ENCODE measurements at regions not wholly inside any gene's neighbourhood (a gene's known extent, or its start where the extent isn't known, plus 50 kb on each side); places are given as distances from the start of the nearest gene placed in this dataset.
"Not testable (repeated sequence)": the region's sequence is repeated elsewhere in the genome, so short reads cannot be mapped to it uniquely, and the experiment has no call there.

GRCh38 chr1:72371259-72372035 is 89.1 kb upstream of the NEGR1 start:
- ChIA-PET CTCF (no interaction called here), POLR2A (no interaction called here)
- no peak for TF ChIP-seq CTCF (IDR thresholded peaks at IDR 0.05; ENCODE audit: control extremely low read depth, extremely low read depth, low read depth, missing control alignments)
- no peak for DNase-seq (ENCODE audit: extremely low spot score)

GRCh38 chr1:72370836-72371235 is 88.5 kb upstream of the NEGR1 start:
- CTCF ChIA-PET; POLR2A ChIA-PET; DNase-seq (ENCODE audit: extremely low spot score): not testable (repeated sequence)

DNA sequence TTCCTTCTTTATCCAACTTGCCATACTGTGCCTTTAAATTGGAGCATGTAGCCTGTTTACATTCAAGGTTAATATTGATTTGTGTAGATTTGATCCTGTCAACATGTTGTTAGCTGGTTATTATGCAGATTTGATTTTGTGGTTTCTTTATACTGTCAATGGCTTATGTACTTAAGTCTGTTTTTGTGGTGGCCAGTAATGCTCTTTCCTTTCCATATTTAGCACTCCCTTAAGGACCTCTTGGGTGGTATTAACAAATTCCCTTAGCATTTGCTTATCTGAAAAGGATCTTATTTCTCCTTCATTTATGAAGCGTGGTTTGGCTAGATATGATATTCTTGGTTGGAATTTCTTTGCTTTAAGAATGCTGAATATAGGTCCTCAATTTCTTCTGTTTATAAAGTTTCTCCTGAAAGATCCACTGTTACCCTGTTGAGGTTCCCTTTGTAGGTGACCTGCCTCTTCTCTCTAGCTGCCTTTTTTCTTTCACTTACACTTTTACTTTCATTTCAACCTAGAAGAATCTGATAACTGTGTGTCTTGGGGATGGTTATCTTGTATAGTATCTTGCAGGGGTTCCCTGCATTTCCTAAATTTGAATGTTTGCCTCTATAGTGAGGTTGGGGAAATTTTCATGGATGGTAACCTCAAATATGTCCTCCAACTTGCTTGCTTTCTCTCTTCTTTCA is 86.9 kb upstream of the NEGR1 start:
- POLR2A ChIA-PET: no interaction called here
- no peak for TF ChIP-seq CTCF (IDR thresholded peaks at IDR 0.05; ENCODE audit: control extremely low read depth, extremely low read depth, low read depth, missing control alignments)
- no peak for DNase-seq (ENCODE audit: extremely low spot score)
- CTCF ChIA-PET: no interaction called here

GRCh38 chr1:72366466-72366865 is 84.1 kb upstream of the NEGR1 start:
- no peak for DNase-seq (ENCODE audit: extremely low spot score)
- POLR2A ChIA-PET: no interaction called here
- CTCF ChIA-PET: no interaction called here
- no peak for TF ChIP-seq CTCF (IDR thresholded peaks at IDR 0.05; ENCODE audit: control extremely low read depth, extremely low read depth, low read depth, missing control alignments)

GRCh38 chr1:72365693-72366092 is 83.4 kb upstream of the NEGR1 start:
- CTCF ChIA-PET: no interaction called here
- DNase-seq (ENCODE audit: extremely low spot score): no peak
- no peak for TF ChIP-seq CTCF (IDR thresholded peaks at IDR 0.05; ENCODE audit: control extremely low read depth, extremely low read depth, low read depth, missing control alignments)
- POLR2A ChIA-PET: no interaction called here

DNA sequence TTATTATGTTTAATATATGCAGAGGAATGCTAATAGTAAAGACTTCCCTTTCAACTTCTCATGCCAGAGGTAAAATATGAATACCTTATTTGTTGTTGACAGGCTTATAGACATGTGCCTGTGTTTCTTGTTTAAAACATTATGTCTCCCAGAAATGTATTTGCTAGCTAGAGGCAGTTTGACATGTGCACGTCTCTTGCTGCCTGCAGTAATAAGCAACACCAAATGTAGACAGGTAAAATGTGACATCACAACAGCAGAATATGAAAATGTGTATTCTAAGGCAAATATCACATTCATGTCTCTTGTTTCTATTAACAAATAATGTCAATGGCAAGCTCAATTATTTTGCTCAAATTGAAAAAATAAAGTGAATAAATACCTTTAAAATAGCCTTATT is 80.2 kb upstream of the NEGR1 start:
- CTCF ChIA-PET: no interaction called here
- POLR2A ChIA-PET: no interaction called here
- TF ChIP-seq CTCF (IDR thresholded peaks at IDR 0.05; ENCODE audit: control extremely low read depth, extremely low read depth, low read depth, missing control alignments): no peak
- no peak for DNase-seq (ENCODE audit: extremely low spot score)

GRCh38 chr1:72357411-72357810 is 75.1 kb upstream of the NEGR1 start:
- no peak for DNase-seq (ENCODE audit: extremely low spot score)
- CTCF ChIA-PET: no interaction called here
- POLR2A ChIA-PET: no interaction called here
- TF ChIP-seq CTCF (IDR thresholded peaks at IDR 0.05; ENCODE audit: control extremely low read depth, extremely low read depth, low read depth, missing control alignments): no peak

Data from GM10248 (cell line).